ENCODE measurements at regions not wholly inside any gene's neighbourhood (a gene's known extent, or its start where the extent isn't known, plus 50 kb on each side); places are given as distances from the start of the nearest gene placed in this dataset.
A peak's percentile ranks its signal among the peaks of the same experiment; 100 is the strongest.

DNA sequence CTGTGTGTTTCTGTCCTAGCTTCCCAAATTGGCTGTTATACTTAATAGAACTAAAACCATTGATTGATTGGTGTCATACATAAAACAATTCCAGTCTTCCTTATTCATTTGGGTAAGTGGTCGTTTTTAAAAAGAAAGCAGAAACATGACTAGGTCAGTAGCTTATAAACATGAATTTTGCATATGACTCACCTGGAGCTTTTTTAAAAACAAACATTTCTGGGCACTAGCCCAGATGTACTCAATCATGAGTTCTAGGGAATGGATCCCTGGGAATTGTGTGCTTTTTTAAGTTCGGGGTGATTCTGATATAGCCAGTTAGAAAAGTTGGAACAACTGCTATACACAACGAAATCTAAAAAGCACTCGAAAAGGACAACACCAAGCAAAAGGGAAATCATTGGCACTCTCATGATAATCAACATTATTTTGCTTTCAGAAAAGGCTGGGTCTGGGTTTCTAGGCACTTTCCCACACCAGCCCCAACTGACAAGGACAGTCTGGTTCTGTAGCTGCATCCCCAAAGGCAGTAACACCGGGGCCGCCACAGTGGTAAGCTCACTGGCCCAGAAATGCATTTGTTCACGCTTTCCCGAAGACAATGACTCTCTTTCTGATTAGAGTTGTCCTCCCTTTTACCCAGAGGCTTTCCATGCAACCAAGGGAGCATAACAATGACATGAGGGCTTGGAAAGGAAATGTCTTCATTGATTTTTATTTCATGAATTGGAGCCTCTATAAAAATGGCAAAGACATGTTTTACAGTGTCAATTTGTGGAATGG lies 664.9 kb upstream of the WWC1 start:
- FAIRE-seq (peak; percentile 48), DNase-seq (ENCODE audit: low read depth, low spot score) (no peak)
- no peak overlapping the region for H3K27ac ChIP-seq (ENCODE audit: control insufficient read depth, insufficient read depth, low read length)
- H3K79me2 ChIP-seq (ENCODE audit: control insufficient read depth, insufficient read depth, low read length): no peaks in the 10 kb centered on the region
- no peaks in the 10 kb centered on the region for H3K9me3 ChIP-seq (ENCODE audit: control insufficient read depth, low read depth, low read length)
- H3K9me1 ChIP-seq (ENCODE audit: control insufficient read depth, extremely low read depth, insufficient read depth, low read length): no peaks in the 10 kb centered on the region
- H3K27me3 ChIP-seq (ENCODE audit: control insufficient read depth, extremely low read depth, insufficient read depth, low read length): no peaks in the 10 kb centered on the region
- no peaks in the 10 kb centered on the region for H4K20me1 ChIP-seq (ENCODE audit: control insufficient read depth, extremely low read depth, insufficient read depth, low read length)
- TF ChIP-seq EZH2 (IDR thresholded peaks at IDR 0.05; ENCODE audit: low read length): no peak
- TF ChIP-seq, protein P1, sequence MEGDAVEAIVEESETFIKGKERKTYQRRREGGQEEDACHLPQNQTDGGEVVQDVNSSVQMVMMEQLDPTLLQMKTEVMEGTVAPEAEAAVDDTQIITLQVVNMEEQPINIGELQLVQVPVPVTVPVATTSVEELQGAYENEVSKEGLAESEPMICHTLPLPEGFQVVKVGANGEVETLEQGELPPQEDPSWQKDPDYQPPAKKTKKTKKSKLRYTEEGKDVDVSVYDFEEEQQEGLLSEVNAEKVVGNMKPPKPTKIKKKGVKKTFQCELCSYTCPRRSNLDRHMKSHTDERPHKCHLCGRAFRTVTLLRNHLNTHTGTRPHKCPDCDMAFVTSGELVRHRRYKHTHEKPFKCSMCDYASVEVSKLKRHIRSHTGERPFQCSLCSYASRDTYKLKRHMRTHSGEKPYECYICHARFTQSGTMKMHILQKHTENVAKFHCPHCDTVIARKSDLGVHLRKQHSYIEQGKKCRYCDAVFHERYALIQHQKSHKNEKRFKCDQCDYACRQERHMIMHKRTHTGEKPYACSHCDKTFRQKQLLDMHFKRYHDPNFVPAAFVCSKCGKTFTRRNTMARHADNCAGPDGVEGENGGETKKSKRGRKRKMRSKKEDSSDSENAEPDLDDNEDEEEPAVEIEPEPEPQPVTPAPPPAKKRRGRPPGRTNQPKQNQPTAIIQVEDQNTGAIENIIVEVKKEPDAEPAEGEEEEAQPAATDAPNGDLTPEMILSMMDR (optimal IDR thresholded peaks at IDR 0.05 in 1 of 3, IDR thresholded peaks at IDR 0.05 in 1 of 3, conservative IDR thresholded peaks at IDR 0.05 in 1 of 3; ENCODE audit: extremely low read depth in 1 of 3, insufficient read depth in 2 of 3, low read length in 3 of 3): no peak
- H3K4me1 ChIP-seq (ENCODE audit: control insufficient read depth, extremely low read depth, insufficient read depth, low read length): peaks cover 30% of the 10 kb centered on the region
- no peak overlapping the region for H3K9ac ChIP-seq (ENCODE audit: control insufficient read depth, extremely low read depth, insufficient read depth, low read length)
- no peak overlapping the region for H3K4me2 ChIP-seq (ENCODE audit: control insufficient read depth, extremely low read depth, insufficient read depth, low read depth, low read length)
- no peak overlapping the region for H3K4me3 ChIP-seq (ENCODE audit: control insufficient read depth in 2 of 3, extremely low read depth in 1 of 3, insufficient read depth in 2 of 3, low read depth in 1 of 3, low read length in 3 of 3)
- H2AFZ ChIP-seq (ENCODE audit: control insufficient read depth, low read length): no peak overlapping the region
- H3K36me3 ChIP-seq (ENCODE audit: control insufficient read depth in 2 of 2, extremely low read depth in 1 of 2, insufficient read depth in 2 of 2, low read length in 2 of 2): no peaks in the 10 kb centered on the region
- dilution Hi-C loops (cut with MboI; ENCODE audit: extremely low pct_ligation_motif_present, low sequenced_read_pairs): no loop called here

DNA sequence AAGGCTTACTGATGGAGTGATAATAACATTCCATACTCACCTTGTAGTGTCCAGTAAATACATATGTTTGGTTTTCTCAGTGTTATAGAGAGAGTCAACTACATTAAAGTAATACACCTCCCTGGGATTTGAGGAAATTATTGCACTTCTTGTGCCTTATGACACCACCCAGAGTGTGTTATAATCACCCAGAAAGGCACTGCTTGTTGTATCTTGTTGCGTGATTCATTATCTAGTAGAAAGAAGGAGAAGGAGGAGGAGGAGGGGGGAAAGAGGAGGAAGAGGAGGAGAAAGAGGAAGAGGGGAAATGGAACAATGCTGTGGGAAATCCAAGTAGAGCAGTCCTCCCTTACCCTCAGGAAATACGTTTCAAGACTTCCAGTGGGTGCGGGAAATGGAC lies 661.8 kb upstream of the WWC1 start:
- dilution Hi-C loops (cut with MboI; ENCODE audit: extremely low pct_ligation_motif_present, low sequenced_read_pairs): no loop called here
- H3K27me3 ChIP-seq (ENCODE audit: control insufficient read depth, extremely low read depth, insufficient read depth, low read length): no peaks in the 10 kb centered on the region
- DNase-seq (ENCODE audit: low read depth, low spot score): no peak
- H3K9ac ChIP-seq (ENCODE audit: control insufficient read depth, extremely low read depth, insufficient read depth, low read length): no peak overlapping the region
- H2AFZ ChIP-seq (ENCODE audit: control insufficient read depth, low read length): peak overlapping the region; percentile 62
- no peak overlapping the region for H3K4me3 ChIP-seq (ENCODE audit: control insufficient read depth in 2 of 3, extremely low read depth in 1 of 3, insufficient read depth in 2 of 3, low read depth in 1 of 3, low read length in 3 of 3)
- FAIRE-seq: peak; percentile 89
- H3K27ac ChIP-seq (ENCODE audit: control insufficient read depth, insufficient read depth, low read length): peak overlapping the region; percentile 72
- H3K36me3 ChIP-seq (ENCODE audit: control insufficient read depth in 2 of 2, extremely low read depth in 1 of 2, insufficient read depth in 2 of 2, low read length in 2 of 2): no peaks in the 10 kb centered on the region
- H4K20me1 ChIP-seq (ENCODE audit: control insufficient read depth, extremely low read depth, insufficient read depth, low read length): no peaks in the 10 kb centered on the region
- peak overlapping the region; percentile 79 for H3K4me2 ChIP-seq (ENCODE audit: control insufficient read depth, extremely low read depth, insufficient read depth, low read depth, low read length)
- H3K9me1 ChIP-seq (ENCODE audit: control insufficient read depth, extremely low read depth, insufficient read depth, low read length): no peaks in the 10 kb centered on the region
- peaks cover 48% of the 10 kb centered on the region for H3K4me1 ChIP-seq (ENCODE audit: control insufficient read depth, extremely low read depth, insufficient read depth, low read length)
- TF ChIP-seq EZH2 (IDR thresholded peaks at IDR 0.05; ENCODE audit: low read length): no peak
- TF ChIP-seq, protein P1 (optimal IDR thresholded peaks at IDR 0.05 in 1 of 3, IDR thresholded peaks at IDR 0.05 in 1 of 3, conservative IDR thresholded peaks at IDR 0.05 in 1 of 3; ENCODE audit: extremely low read depth in 1 of 3, insufficient read depth in 2 of 3, low read length in 3 of 3): no peak
- no peaks in the 10 kb centered on the region for H3K79me2 ChIP-seq (ENCODE audit: control insufficient read depth, insufficient read depth, low read length)
- no peaks in the 10 kb centered on the region for H3K9me3 ChIP-seq (ENCODE audit: control insufficient read depth, low read depth, low read length)

Data from keratinocyte (primary cell).